GM19023 (cell line): ENCODE measurements at regions not wholly inside any gene's neighbourhood (a gene's known extent, or its start where the extent isn't known, plus 50 kb on each side); places are given as distances from the start of the nearest gene placed in this dataset.
"Not testable (repeated sequence)": the region's sequence is repeated elsewhere in the genome, so short reads cannot be mapped to it uniquely, and the experiment has no call there.

Experiments used
- ATAC-seq: cut with Tn5 transposase; IDR thresholded peaks from one replicate; pipeline ENCODE4 v1.9.1; 2021; ENCODE audit warnings: mild to moderate bottlenecking, moderate library complexity; ENCODE audit not compliant: unreplicated experiment

DNA sequence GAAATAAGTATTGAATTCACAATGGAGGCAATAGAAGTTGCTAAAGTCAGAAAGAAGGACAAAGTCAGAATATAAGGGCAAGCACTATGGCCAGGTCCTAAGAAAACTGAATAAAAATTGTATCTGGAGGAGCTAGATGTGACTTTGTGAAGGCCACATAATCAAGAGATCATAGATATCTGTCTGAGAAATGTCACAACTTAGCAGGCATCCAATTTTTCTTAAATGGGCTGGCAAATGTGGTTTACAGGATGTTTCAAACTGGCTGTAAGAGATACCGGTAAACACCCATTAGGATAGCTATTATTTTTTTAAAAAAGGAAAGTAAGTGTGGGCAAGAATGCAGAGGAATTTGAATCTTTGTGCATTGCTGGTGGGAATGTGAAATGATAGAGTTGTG, 303.1 kb upstream of the CHORDC1 start:
- ATAC-seq, result no peak

DNA sequence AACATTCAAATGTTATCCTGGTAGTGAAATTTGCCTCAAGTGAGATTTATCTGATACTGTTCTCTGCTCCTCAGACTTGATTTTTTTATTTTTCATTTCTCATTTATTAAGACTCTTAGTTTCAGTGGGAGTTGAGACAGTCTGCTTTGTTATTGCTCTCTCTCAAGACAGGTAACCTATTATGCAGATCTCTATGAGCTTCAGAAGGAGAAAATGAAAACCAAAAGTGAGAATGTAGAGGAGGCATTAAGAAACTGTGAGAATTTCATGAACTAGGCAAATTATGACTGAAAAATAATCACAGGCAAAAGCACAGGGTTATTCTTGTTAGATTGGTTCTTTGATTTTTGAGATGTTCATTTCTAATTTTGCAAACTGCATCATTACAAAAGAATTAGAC, 290.0 kb upstream of the CHORDC1 start:
- peak; percentile 71 for ATAC-seq

DNA sequence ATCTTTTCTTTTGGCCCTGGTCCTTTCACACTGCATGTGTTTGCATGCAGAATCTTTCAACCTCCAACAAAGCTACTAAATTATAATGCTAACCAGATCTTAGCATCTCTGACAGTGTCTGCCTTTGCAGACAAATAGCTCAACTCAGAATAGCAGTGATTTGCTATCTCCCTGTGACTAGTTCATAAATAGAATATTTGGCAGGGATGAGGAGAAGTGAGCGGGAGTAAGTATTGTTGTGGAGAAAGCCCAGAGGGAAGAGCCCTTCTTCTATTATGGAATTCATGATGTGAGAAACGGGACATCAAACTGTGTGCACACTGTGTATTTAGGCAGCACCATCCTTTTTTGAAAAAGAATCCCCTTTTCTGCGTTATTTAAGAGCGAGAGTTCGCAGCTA, 288.0 kb upstream of the CHORDC1 start:
- no peak for ATAC-seq

DNA sequence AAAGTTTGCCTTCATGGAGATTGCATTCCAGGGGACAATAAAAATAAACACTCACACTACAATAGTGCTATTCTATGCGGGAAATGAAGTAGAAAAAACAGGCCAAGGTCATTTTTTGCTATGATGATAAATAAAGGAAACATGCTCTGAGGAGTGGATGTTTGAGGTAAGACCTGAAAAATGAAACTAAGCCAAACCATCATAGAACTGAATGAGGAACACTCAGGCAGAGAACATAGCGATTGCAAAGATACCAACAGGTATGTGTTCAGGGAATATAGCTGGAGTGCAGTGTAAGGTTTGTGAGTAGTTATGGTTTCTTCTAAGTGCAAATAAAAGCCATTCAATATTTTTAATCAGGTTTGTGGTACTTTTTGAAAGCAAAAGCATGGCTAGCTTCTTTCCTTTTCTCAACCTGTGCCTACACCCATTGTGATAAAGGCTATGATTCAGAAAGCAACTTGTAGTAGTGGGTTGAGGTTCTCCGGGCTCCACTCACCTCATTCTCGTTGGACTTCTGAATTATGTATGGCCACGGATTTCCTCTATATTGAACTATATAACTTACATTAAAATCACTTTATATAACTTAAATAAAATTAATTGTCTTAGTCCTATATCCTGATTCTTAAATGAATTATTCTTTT, 278.2 kb upstream of the CHORDC1 start:
- ATAC-seq, result no peak

DNA sequence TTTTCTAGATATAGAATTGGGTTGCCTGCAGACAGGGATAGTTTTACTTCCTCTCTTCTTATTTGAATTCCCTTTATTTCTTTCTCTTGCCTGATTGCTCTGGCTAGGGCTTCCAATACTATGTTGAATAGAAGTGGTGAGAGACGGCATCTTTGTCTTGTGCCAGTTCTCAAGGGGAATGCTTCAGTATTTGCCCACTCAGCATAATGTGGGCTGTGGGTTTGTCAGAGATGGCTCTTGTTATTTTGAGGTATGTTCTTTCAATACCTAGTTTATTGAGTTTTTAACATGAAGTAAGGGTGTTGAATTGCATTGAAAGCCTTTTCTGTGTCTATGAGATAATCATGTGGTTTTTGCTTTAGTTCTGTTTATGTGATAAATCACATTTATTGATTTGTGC, 273.9 kb upstream of the CHORDC1 start:
- ATAC-seq, result no peak

DNA sequence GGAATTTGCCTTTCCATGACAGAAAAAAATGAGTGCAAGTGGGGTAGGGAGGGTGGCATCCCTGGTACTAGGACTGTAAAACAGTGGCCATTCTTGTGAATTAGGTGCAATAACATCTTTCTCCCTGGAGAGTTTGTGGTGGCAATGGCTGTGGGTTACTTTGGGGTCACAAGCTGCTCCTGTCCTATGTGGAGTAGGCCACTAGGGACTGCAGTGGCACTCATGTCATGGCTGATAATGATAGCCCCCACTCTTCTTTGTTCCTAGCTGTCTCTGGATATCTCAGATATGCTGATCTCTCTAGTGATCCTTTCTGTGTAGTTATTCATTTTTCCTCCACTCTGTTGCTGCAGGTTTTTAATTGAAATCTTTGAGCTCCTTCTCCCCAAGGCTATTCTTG, 270.5 kb upstream of the CHORDC1 start:
- no peak for ATAC-seq

DNA sequence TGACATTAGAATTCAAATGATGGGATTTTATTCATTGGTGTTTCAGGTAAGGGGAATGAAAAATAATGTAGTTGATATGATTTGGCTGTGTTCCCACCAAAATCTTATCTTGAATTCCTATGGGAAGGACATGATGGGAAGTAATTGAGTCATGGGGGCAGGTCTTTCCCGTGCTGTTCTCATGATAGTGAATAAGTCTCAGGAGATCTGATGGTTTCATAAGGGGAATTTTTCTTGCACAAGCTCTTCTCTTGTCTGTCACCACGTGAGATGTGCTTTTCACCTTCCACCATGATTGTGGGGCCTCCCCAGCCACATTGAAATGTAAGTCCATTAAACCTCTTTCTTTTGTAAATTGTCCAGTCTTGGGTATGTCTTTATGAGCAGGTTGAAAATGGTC, 268.6 kb upstream of the CHORDC1 start:
- no peak for ATAC-seq

DNA sequence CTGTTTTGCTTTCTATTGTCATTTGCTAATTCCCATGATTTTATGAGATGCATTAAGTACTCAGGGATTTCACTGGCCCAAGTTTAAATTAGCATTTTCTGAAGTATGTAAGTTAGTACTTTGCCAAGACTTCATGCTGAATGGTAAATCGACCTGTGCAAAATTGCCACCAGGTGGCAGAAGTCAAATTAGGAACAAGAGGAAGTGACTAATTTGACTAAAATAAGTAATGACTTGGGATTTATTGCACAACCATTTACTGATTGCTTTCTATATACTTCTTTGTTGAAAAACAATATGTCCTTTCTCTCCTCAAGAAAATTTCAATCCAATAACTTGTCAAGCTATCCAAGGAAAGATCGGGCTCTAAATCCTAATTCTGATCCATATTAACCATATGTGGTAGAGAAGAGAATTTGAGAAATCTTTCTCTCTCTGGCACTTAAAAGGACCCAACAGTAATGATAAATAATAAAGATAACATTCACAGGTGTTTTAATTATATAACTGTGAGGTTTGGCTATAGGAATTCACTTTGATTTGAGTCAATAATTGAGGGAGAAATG, 253.7 kb upstream of the CHORDC1 start:
- peak; percentile 58 for ATAC-seq

DNA sequence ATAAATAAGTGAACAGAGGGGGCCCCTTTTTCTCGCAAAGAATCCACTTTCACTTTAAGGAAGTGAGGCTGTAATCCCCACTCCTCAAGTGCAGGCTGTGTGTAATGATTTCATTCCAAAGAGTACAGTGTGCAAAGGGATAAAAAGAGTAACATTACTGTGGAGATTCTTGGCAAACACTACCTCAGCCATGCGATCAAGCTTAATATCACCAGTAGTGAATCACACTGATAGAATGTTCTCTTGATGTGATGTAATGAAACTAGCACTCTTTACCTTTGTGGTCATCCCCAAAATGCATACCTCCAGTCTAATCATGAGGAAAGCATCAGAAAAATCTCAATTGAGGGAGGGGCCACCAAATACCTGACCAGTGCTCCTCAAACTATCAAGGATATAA, 246.1 kb upstream of the CHORDC1 start:
- ATAC-seq, result no peak

DNA sequence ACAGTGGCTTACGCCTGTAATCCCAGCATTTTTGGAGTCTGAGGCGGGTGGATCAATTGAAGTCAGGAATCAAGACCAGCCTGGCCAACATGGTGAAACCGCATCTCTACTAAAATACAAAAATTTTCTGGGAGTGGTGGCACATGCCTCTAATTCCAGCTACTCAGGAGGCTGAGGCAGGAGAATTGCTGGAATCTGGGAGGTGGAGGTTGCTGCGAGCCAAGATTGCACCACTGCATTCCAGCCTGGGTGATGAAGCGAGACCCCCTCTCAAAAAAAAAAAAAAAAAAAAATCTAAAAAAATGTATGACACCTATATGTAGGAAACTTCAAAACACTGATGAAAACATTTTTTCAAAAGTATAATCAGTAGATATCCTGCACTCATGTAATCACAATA, 242.7 kb upstream of the CHORDC1 start:
- no peak for ATAC-seq

DNA sequence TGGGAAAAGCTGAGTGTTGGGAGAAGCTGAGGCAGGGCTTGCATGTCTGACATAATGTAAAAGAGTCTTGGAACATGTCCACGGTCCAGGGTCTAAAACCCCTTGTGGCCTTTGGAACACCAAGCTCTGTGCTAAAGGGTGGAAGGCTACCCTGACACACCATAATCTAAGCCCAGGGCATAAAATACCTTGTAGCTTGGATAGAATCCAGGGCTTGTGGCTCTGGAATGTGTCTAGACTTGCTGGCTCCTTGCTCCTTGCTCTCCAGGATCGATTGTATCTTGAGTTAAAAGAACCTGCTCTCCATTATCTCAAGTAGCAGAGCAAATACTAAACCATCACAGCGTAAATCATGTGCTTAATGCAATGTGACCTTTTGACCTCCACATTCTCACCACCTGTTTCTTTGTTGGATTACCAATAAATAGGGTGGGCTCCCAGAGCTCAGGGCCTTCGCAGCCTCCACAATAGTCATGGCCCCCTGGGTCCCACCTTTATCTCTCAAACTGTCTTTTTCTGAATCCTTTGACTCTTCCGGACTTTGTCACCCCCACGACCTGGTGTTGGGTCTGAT, 232.6 kb upstream of the CHORDC1 start:
- not testable (repeated sequence) for ATAC-seq

DNA sequence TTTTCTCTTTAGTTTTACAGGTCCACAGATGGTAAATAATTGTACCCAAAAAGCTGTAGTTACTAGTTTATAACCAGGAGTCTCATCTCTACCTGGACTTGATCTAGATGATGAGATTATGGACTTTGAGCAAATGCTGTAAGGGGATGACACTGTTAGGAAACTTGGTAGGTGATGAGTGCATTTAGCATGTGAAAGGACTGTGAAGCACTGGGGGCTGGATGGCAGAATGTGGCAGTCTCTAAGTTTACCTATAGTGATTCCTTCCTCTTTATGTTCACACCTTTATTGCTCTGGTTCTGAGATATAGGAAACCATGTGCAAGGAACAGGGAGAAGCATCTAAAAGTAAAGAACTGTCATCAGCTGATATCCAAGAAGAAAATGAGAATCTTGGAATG, 230.7 kb upstream of the CHORDC1 start:
- no peak for ATAC-seq

DNA sequence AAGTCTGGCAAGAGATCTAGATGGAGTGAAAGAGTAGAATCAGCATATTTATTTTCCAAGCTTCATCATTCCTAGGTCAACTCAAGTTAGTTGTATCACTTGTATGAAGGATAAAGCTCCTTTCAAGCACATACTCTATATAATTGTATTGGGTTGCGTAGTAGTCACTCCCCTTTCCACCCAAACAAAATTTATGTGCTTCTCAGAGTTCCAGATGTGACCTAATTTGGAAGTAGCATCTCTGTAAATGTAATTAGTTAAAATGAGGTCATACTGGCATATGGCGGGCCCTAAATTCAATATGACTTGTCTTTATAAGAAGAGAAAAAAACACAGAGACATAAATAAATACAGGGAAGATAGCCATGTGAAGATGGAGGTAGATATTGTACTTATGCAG, 226.8 kb upstream of the CHORDC1 start:
- ATAC-seq, result no peak

DNA sequence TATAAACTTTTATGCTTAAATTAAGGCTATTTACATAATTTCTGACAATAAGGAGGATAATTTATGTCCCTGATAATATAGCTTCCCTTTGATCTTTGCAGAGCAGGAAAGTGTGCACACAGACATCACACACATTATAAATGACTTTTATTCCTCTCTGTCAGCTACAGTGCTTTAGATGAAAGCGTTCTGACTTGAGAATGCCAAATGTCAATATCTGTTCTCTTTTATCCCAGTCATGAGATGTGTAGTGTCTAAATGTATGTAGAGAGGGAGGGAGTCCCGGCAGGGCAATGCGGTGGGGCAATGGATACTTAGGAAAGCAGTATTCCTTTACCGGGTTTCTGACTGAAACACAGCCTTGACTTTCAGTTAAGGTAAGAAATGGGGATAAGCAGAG, 225.4 kb upstream of the CHORDC1 start:
- ATAC-seq, result no peak

DNA sequence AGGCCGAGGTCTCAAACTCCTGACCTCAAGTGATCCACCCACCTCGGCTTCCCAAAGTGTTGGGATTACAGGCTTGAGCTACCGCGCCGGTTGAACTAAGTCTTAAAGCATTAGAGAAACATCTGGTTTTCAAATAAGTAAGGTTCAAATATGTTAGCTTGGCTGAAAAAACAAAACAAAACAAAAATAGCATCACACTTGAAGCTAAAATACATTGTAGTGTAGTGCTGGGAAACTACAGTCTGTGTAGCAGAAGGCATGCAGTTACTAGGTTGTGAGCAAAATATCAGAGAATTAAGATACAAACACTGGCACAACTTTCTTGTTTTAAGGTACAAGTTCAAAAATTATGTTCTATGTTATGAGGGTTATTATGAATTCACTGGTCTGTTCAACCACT, 224.8 kb upstream of the CHORDC1 start:
- ATAC-seq, result no peak

DNA sequence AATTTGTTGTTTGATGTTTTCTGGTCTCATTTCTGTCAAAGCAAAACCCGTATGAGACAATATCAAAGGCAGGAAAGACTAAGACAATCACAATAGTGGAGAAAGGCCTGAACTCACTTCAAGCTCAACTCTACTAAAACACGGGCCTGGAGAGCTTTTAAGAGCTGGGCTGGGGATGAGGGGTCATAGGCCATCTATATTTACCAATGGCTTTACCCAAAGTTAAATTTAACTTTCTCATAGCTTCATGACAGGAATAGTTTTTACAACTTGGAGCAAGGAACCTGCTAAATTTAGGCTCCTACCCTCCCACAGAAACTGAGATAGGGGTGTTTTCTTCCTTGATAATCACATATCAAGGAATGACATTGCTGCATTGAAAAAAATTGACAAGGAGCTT, 223.4 kb upstream of the CHORDC1 start:
- ATAC-seq, result no peak

DNA sequence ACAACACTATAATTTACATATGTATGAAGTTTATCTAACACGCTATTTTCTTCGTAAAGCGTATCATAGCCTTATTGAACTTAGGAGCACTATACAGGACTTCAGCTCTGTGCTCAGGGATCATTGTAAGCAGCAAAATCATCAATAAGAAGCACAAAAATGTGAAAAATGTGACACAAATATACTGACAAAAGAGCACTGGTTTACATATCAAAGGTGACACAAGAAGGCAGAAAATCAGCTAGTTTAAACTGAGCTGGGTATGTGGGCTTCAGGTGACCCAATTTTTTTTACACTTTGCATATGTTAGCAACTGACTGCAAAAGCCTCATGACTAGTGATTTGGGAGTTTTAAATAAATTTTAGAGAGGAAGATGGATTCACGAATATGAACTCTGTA, 215.2 kb upstream of the CHORDC1 start:
- no peak for ATAC-seq

DNA sequence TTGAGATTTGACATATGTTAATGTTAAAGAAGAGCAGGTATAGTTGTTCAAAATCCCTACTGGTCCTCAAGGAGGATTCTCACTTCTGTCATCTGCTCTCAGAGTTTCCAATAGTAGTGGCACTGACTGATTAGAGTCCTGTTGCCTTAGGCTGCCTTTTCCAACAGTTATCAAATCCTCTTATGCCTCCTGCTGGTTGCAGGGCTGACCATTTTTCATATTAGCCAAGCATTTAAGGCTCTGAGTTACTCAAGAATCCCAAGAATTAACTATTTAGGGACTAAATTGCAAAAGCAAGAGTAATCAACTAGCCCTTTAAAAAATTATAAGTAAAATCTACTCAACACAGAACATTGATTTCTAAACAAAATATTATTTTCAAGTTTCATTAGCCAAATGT, 212.0 kb upstream of the CHORDC1 start:
- ATAC-seq, result no peak

DNA sequence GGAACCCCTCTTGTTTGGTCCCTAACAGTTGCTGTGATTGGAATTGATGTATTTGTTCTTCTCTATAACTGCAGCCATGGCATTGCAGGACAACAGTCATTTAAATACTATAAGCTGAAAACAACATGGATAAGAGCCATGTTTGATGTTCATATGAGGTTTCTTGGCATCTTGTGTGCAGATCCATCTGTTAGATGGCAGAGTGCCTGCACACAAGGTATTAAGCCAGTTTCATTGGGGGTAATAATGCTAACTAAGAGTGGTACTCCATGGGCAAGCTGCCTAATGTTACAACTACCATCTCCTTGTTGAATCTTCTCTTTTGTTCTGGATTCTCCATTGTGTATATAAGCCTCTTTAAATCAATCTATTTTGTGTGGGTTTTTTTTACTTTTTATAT, 206.0 kb upstream of the CHORDC1 start:
- ATAC-seq, result no peak

DNA sequence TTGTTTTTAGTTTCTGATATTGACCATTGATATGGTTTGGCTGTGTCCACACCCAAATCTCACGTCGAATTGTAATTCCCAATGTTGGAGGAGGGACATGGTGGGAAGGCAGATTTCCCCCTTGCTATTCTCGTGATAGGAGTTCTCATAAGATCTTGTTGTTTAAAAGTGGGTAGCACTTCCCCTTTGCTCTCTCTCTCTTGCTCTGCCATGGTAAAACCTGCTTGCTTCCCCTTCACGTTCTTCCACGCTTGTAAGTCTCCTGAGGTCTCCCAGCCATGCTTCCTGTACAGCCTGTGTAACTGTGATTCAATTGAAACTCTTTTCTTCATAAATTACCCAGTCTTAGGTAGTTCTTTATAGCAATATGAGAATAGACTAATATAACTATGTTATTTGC, 203.6 kb upstream of the CHORDC1 start:
- no peak for ATAC-seq

DNA sequence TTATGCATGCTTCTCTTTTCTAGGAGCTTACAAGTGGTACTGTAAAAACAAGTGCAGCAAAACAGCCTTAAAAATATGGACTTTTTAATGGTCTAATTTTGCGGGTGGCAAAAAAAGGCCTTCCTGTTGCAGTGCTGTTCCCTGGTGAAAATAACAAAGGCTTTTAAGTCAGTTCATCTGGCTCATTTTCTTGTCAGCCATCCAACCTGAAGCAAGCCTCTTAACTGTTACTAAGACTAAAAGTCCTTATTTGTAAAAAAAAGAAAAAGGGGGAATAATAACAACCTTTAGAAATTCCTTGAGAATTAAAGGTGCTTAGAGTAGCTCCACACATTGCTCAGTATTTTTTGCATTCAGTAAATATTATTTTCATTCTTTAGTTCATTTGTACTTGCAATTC, 200.5 kb upstream of the CHORDC1 start:
- no peak for ATAC-seq

DNA sequence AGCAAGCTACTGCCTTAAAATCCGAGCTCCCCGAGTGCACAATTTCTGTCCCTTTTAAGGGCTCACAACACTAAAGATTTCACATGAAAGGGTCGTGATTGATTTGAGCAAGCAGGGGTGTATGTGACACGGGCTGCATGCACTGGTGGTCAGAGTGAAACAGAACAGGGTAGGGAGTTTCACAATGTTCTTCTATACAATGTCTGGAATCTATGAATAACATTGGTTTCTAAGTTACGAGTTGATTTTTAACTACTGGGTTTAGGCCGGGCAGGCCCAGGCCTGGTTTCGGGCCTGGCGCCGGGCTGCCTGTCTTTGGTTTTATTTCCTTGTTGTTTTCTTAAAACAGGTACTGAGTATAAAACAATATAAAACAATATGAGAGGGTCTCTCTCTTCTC, 199.9 kb upstream of the CHORDC1 start:
- not testable (repeated sequence) for ATAC-seq

DNA sequence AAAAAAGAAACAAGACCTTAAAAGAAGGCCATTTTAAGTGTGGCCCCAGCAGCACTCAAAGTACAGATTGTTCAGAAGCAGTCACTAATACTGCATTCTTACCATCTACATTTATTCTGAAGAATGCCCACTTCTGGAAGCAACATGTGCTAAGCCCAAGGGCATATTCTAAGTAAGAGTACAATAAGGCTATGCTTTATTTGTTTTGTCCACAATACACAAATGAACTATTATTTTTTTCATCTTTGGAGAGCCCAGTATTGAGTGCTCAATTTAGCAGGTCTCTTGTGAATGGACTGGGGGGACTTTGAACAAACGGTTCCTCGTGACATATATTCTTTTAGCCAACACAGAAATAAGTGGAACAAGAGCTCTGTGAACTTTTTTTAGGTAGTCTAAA, 191.4 kb upstream of the CHORDC1 start:
- ATAC-seq, result no peak
